SK-N-MC (cell line): ENCODE measurements at regions not wholly inside any gene's neighbourhood (a gene's known extent, or its start where the extent isn't known, plus 50 kb on each side); places are given as distances from the start of the nearest gene placed in this dataset.
"Not testable (repeated sequence)": the region's sequence is repeated elsewhere in the genome, so short reads cannot be mapped to it uniquely, and the experiment has no call there.

Source experiments
- DNase-seq: peaks from one replicate; pipeline ENCODE4 v3.0.0-alpha.2; 2011; ENCODE audit warnings: low read depth, low spot score
- H3K27ac ChIP-seq: fragments of 200-600 bp; sonication (generic); 2 replicates; pipeline ENCODE4 v1.5.1; 2016; ENCODE audit warnings: mixed run types
- H3K36me3 ChIP-seq: fragments of 200-600 bp; sonication (generic); 2 replicates; pipeline ENCODE4 v1.6.1; 2017; ENCODE audit warnings: antibody characterized with exemption, low read length, mixed read lengths; ENCODE audit not compliant: insufficient read depth
- H3K4me3 ChIP-seq: fragments of 200-600 bp; sonication (generic); 2 replicates; pipeline ENCODE4 v1.5.1; 2016
- H3K9ac ChIP-seq: fragments of 200-600 bp; sonication (generic); 2 replicates; pipeline ENCODE4 v1.8.0; 2017; ENCODE audit warnings: mixed run types, mixed read lengths; ENCODE audit not compliant: insufficient read length
- H3K9me3 ChIP-seq: fragments of 200-600 bp; sonication (generic); 2 replicates; pipeline ENCODE4 v1.6.1; 2017; ENCODE audit warnings: low read depth, mild to moderate bottlenecking, antibody characterized with exemption, low read length, moderate library complexity, mixed read lengths
- EZH2 ChIP-seq: fragments of 200-600 bp; sonication (generic); IDR thresholded peaks from one replicate; pipeline ENCODE4 v1.6.1; 2017; ENCODE audit warnings: antibody characterized with exemption
- FOXP2 ChIP-seq: optimal IDR thresholded peaks from 2 replicates; pipeline ENCODE3; 2011; ENCODE audit warnings: mild to moderate bottlenecking, moderate library complexity; ENCODE audit not compliant: insufficient read depth; ENCODE audit errors: extremely low read length, control extremely low read depth
- POLR2AphosphoS5 ChIP-seq: IDR thresholded peaks from 2 replicates; pipeline ENCODE4 v1.6.1; 2012; ENCODE audit warnings: mild to moderate bottlenecking, low read depth, low read length, borderline replicate concordance

GRCh38 chr19:30113186-30113585 lies 171.1 kb downstream of the URI1 start:
- TF ChIP-seq EZH2, result no peak
- no peak for TF ChIP-seq POLR2AphosphoS5
- TF ChIP-seq FOXP2, result no peak
- Histone ChIP-seq H3K4me3 (no peak overlapping the region), H3K9ac (no peak overlapping the region), H3K36me3 (no peaks in the 10 kb centered on the region), H3K9me3 (no peaks in the 10 kb centered on the region), H3K27ac (no peak overlapping the region)
- DNase-seq, result no peak

GRCh38 chr19:30114095-30114494 lies 172.1 kb downstream of the URI1 start:
- not testable (repeated sequence) for H3K9ac ChIP-seq, H3K9me3 ChIP-seq, H3K27ac ChIP-seq, H3K4me3 ChIP-seq, H3K36me3 ChIP-seq, DNase-seq

- no peaks in the 10 kb centered on the region for H3K9me3 ChIP-seq
- no peak for DNase-seq
- no peak overlapping the region for H3K27ac ChIP-seq
- no peak overlapping the region for H3K9ac ChIP-seq
- no peak overlapping the region for H3K4me3 ChIP-seq
- TF ChIP-seq POLR2AphosphoS5 (no peak), EZH2 (no peak), FOXP2 (no peak)
- H3K36me3 ChIP-seq, result no peaks in the 10 kb centered on the region
These were observed 173.9 kb downstream of the URI1 start for GRCh38 chr19:30115947-30116346.

DNA sequence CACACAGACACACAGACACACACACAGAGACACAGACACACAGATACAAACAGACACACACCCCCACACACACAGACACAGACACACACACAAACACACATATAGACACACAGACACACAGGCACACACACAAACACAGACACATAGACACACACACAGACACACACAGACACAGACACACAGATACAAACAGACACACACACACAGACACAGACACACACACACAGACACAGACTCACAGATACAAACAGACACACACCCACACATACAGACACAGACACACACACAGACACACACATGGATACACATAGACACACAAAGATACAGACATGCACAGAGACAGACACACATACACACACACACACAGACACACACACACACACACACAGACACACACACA lies 174.5 kb downstream of the URI1 start:
- no peak for DNase-seq

GRCh38 chr19:30116984-30117555 lies 175.0 kb downstream of the URI1 start:
- no peak overlapping the region for H3K9ac ChIP-seq
- no peaks in the 10 kb centered on the region for H3K36me3 ChIP-seq
- no peak overlapping the region for H3K4me3 ChIP-seq
- H3K27ac ChIP-seq, result no peak overlapping the region
- no peak for DNase-seq
- TF ChIP-seq FOXP2 (no peak), EZH2 (no peak), POLR2AphosphoS5 (no peak)
- H3K9me3 ChIP-seq, result no peaks in the 10 kb centered on the region

More for the DNA sequence above, 174.5 kb downstream of the URI1 start:
- Histone ChIP-seq H3K27ac (no peak overlapping the region), H3K4me3 (no peak overlapping the region), H3K9me3 (no peaks in the 10 kb centered on the region), H3K36me3 (no peaks in the 10 kb centered on the region), H3K9ac (no peak overlapping the region)
- no peak for TF ChIP-seq FOXP2
- TF ChIP-seq POLR2AphosphoS5, result no peak

DNA sequence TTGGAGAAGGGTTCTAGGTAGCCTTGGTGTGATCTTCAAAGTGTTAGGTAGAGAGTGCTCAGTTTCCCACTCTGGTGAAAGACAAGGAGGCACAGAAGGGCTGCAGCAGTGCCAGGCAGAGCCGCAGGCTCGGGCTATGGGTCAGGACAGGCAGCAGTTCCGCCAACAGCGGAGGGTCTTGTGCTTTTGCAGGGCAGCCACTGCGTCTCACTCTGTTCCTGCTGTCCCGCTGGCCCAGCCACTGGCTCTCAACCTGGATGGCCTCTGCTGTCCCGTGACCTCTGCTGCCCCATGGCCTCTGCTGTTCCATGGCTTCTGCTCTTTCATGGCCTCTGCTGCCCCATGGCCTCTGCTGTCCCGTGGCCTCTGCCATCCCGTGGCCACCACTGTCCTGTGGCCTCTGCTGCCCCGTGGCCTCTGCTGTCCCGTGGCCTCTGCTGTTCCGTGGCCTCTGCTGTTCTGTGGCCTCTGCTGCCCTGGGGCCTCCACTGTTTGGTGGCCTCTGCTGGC lies 175.7 kb downstream of the URI1 start:
- H3K9me3 ChIP-seq, result no peaks in the 10 kb centered on the region
- H3K36me3 ChIP-seq, result no peaks in the 10 kb centered on the region
- no peak for TF ChIP-seq FOXP2
- no peak overlapping the region for H3K9ac ChIP-seq
- DNase-seq, result no peak
- no peak overlapping the region for H3K4me3 ChIP-seq
- H3K27ac ChIP-seq, result no peak overlapping the region

- H3K4me3 ChIP-seq, result no peak overlapping the region
- H3K9me3 ChIP-seq, result no peaks in the 10 kb centered on the region
- no peak overlapping the region for H3K27ac ChIP-seq
- no peak overlapping the region for H3K9ac ChIP-seq
- TF ChIP-seq POLR2AphosphoS5, result no peak
- TF ChIP-seq EZH2, result no peak
- TF ChIP-seq FOXP2, result no peak
- no peak for DNase-seq
- H3K36me3 ChIP-seq, result no peaks in the 10 kb centered on the region
These were observed 176.2 kb downstream of the URI1 start for GRCh38 chr19:30118221-30118620.

DNA sequence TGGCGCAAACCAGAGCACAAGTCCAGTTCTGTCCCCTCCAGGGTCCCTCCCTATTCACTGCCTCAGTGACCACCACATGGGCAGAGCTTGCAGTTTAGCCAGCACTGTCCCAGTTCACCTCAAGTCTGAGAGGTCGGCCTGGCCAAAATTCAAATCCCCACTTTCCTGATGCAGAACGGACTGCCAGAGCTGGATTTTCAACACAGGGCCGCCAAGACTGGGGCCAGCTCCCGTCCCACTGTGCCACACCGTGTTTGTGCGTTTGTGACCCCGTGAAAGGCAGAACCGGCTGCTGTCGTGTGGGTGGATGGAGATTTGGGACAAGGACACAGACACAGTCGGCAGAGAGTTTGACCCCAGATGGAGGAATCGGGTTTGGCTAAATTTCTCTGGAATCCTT lies 176.7 kb downstream of the URI1 start:
- Histone ChIP-seq H3K4me3 (no peak overlapping the region), H3K9ac (no peak overlapping the region), H3K27ac (no peak overlapping the region), H3K9me3 (no peaks in the 10 kb centered on the region), H3K36me3 (no peaks in the 10 kb centered on the region)
- TF ChIP-seq FOXP2 (no peak), POLR2AphosphoS5 (no peak), EZH2 (no peak)
- DNase-seq, result no peak

- no peak overlapping the region for H3K27ac ChIP-seq
- no peak for DNase-seq
- H3K4me3 ChIP-seq, result no peak overlapping the region
- no peak overlapping the region for H3K9ac ChIP-seq
- H3K36me3 ChIP-seq, result no peaks in the 10 kb centered on the region
- no peaks in the 10 kb centered on the region for H3K9me3 ChIP-seq
- TF ChIP-seq FOXP2 (no peak), EZH2 (no peak), POLR2AphosphoS5 (no peak)
These were observed 177.3 kb downstream of the URI1 start for GRCh38 chr19:30119180-30119908.
